Activated CD4-positive, alpha-beta T cell treated with anti-CD3 and anti-CD28 coated beads, Interleukin-2, Interleukin-6, amounts not matched to agents 100 ng/mL and 50 ng/mL, durations not matched to agents 16 hours and 8 hours (primary cell): ENCODE measurements at regions not wholly inside any gene's neighbourhood (a gene's known extent, or its start where the extent isn't known, plus 50 kb on each side); places are given as distances from the start of the nearest gene placed in this dataset.
A peak's percentile ranks its signal among the peaks of the same experiment; 100 is the strongest.

ENCODE experiments used
- DNase-seq: peaks from one replicate; pipeline ENCODE4 v3.0.0-alpha.2; 2020

DNA sequence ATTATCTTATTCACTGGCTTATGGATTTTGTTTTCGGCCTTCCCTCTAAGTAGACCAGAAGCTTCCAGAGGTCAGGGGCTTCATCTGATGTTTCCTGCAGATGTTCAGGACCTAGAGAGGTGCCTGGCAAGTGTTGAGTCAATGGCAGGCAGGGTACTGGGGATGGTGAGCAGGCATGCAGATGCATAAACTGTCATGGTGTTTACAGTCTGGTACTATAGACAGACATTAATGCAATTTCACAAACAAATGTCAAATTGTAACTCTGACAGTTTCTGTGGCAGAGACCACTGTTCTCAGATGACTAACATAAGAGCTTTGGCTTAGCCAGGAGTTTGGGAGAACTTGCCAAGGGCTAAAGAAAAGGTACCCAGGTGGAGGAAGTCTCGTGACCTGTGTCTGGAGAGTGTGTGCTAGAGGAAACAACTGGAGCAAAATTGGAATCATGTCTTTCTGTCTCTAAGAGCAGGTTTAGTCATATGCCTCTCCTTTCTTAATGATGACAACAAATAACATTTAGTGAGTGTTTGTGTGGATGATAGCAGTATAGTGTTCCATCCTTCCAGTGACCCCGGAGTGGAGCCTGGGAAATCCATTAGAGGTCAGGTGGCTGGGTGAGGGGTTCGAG, 53.7 kb upstream of the TRAK1 start:
- DNase-seq = no peak

DNA sequence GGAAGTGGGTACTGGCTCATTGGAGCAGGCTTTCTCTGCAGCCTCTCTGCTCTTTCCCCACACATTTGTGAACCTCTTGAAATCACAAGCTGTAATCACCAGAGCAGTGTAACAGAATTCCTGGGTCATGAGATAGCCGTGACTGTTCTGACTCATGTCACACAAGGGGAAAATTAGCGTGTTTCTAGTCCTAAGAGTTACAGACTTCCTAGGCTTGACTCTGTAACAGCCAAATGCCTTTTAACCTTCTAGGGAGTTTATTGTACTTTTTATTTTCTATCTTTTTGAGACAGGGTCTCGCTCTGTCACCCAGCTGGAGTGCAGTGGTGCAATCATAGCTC, 54.7 kb upstream of the TRAK1 start:
- no peak for DNase-seq

DNA sequence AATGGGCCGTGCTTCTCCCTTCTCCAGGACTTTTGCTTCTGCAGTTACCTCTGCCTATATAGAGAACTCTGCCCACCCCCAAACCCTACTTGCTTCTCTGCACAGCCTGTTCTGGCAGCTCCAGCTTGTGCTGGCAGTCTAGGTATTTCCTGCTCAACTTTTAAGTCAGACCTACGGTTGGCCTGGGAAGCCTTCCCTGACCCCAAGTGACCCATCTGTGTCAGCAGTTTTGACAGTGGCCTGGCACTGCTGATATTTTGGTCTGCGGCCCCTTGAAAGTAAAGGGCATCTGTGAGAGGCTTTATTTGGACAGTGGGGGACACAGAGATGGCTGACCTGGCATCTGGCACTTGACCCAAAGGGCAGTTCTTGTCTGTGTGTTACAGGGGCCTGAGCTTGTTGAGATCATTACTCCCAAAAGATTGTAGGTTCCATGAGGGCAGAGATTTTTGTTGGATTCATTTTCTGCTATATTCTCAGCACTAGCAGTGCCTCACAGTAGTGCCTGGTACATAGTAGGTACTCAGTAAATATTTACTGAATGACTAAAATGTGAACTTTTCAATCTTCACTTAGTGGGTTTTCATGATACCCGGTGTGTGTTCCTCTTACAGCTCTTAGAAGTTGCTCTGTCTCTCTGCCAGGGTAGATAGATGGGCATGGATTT, 55.2 kb upstream of the TRAK1 start:
- no peak for DNase-seq

DNA sequence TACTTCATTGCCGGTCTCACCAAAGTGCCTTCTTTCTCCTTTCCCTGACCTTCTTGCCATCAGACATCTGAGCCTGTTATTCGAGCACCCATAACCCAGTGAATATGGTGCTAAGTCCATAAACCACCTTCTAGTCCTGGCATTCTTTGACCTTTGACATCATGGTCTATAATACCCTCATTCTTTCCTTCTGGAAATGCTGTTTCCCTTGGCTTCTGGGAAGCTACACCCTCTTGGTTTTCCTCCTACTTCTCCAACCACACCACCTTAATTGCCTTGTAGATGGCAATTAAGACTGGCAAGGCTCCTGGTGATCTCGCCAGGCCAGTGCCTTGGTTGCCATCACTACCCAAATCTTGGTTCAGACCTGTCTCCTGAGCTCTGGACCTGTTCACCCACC, 56.1 kb upstream of the TRAK1 start:
- no peak for DNase-seq

DNA sequence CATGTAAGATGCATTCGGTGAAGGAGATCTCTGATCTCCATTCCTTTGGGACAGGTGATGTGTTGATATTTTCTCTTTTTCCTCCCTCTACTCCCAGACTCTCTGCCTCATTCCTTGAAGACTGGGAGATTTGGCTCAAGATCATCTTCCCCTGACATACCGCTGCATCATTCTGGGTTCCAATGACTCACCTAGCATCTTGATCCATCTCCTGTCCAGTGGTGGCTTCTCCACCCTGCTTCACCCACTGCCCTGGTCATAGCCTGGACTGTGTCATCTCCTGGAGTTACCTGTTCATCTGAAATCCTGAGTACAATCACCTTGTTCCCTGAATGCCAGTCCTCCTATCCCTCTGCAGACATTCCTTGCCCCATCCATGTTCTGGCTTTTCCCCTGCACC, 57.4 kb upstream of the TRAK1 start:
- no peak for DNase-seq

DNA sequence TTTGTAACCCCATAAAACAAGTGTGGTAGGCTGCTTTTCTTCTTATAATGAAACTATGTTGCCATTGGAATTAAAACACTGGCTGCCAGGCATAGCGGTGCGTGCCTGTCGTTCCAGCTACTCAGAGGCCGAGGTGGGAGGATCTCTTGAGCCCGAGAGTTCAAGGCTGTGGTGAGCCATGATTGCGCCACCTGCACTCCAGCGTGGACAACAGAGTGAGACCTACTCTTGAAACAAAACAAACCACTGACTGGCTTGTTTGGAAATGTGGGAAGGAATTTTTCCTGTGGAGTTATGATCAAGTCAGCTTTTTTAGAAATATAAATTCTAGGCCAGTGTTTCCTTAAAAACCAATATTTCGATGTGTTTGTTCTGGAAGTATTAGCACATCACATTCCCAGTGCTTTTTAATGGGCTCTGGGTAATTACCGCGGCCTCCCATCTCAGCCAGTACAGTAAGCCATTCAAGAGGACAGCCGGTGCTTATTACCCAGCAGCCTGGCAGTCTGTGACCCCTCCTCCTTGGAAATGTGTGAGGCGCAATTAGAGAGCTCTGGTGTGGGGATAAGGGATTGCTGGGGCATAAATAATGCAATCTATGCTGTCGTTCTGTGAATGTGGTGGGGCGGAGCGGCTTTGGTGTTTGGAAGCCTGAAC, 58.3 kb upstream of the TRAK1 start:
- no peak for DNase-seq

DNA sequence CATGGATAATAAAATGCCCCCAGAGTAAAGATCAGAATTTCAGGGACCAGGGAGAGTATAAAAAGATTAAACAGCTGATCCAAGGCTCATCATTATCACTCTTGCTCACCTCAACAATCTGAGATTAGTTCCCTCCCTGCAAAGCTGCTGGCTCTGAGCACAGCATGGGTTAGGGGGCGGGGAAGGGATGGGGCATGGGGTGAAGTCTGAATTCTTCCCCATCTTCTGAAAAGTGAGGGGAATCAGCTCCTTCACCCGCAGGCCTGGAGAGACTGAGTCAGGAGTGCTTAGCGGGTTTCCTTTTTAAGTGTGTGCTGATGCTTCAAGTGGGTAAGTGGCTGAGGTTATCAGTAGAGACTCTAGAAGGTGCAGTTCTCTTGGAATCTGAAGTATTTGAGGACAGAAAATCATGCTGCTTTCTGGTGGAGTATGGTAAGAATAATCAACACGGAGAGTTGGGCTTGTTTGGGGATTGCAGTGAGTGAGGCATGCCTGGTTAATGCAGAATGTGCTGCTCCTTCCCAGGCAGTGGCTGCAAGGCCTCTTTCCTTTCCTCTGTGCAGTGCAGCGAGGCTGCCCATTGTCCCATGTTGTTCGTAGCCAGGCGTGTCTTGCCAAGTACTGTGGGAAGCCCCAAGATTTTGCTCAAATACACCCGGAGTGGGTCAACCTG, 59.2 kb upstream of the TRAK1 start:
- no peak for DNase-seq

DNA sequence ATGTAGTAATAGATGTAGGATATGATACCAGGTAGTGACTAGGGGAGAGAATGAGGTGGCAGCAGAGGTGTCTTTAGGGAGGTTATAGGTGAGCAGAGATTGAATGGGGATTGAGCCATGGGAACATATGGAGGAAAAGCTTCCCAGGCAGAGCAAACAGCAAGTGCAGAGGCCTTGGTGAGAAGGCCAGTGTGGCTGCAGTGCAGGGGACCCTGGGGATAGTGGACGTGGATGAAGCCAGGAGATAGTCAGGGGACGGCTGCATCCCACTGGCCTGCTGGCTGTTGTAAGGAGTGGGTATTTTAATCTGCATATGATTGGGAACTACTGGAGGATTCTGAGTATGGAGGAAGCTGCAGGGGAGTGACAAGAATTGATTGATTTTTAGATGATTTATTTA, 62.7 kb upstream of the TRAK1 start:
- no peak for DNase-seq

DNA sequence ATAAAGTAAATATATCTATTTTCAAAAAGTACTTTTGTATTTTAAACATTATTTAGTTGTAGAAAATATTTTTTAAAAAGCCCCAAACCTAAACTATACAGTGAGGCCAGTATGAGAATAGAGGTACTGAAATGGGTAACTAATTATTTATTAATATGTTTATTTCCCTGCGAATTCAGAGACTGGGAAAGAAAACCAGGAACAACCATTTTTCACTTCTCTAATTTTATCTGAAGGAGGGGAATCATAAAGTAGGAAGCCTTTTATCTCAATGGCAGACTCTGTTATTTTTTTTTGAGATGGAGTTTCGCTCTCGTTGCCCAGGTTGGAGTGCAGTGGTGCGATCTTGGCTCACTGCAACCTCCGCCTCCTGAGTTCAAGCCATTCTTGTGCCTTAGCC, 63.6 kb upstream of the TRAK1 start:
- no peak for DNase-seq

DNA sequence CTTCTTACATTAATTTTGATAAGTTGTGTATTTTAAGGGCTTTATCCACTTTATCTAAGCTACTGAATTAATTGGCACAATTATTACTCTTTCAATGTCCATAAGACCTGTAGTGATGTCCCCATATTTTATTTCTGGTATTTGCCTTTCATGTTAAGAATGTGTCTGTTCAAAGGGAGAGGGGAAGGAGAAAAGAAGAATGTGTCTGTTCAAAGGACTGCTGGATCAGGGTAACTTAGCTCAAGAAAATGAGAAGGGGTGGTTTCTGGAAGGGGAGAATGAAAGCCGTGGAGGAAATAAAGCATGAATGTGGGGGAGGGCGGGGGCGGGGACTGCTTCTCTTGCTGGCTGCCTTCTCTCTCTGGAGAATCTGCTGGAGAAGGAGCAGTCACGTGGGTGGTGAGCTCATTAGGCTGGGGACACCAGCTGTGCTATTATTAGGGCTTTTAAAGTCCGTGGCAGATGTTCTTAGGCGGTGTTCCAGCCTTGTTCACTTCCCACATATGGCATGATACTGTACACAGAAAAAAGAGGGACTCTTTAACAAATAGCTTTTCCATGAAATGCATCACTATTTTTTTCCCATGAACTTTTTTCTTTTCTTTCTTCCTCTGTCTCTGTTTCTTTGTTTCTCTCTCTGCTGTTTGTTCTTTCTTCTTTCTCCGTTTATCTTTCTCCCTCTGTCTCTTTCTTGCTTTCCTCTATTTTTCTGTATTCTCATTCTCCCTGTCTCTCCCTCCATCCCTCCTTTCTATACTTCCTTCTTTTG, 63.7 kb upstream of the ULK4 start:
- no peak for DNase-seq

DNA sequence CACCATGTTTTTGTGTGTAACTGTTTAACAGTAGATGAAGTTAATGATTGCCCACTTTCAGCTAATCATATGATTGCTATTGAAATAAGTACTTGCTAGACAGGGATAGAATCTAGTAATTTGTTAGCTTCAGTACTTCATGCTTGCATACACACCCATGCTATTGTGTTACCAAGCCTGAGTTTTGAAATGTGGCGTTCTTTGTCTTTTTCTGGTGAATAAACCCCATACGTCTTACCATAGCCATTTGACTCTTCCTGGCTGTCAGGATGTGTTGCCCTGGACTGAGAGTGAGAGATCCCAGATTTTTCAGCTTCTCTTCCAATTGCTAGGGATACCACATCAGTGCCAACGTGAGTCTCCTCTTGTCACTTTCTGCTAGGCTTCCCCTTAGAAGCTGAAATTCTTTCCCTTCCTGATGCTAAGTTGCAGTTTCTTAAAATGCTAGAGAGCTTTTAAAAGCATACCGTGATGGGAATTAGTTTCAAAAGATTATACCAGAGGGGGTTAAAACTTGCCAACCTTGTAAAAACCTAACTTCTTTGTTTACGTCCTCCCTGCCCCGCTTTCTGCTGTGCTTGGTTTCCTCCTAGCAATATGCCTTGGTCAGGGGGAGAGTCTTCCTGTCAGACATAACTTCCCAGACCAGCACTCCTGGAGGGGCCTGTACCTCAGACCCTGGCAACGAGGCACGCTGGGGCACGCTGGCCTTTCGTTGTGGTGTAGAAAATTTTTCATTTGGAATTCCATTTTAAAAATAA, 62.9 kb upstream of the ULK4 start:
- no peak for DNase-seq

DNA sequence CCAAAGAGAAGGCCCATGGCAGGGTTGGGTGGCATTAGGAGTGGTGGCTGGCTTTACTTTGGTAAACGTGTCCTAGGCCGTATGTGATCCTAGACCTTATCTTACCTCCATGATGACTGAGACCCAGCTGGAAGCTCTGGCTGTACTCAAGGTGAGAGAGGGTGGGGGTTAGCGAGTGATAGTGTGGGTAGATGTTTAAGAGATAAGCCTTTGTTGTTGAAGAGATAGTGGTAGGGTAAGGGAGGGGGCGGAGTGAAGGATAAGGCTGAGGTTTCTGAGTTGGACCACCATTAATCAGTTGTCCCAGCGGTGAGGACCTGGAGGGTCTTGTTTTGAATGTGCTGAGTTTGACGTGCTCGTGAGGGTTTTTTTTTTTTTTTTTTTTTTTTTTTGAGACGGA, 61.5 kb upstream of the ULK4 start:
- DNase-seq = peak; percentile 47

DNA sequence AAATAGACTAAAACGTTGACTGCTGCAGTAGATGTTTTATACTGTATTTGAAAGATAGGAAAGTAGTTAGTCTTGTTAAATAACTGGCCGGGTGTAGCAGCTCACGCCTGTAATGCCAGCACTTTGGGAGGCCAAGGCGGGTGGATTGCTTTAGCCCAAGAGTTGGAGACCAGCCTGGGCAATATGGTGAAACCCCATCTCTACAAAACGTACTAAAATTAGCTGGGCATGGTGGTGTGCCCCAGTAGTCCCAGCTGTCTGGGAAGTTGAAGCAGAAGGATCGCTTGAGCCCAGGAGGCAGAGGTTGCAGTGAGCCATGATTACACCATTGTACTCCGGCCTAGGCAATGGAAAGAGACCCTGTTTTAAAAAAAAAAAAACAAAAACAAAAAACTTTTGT, 60.5 kb upstream of the ULK4 start:
- no peak for DNase-seq

DNA sequence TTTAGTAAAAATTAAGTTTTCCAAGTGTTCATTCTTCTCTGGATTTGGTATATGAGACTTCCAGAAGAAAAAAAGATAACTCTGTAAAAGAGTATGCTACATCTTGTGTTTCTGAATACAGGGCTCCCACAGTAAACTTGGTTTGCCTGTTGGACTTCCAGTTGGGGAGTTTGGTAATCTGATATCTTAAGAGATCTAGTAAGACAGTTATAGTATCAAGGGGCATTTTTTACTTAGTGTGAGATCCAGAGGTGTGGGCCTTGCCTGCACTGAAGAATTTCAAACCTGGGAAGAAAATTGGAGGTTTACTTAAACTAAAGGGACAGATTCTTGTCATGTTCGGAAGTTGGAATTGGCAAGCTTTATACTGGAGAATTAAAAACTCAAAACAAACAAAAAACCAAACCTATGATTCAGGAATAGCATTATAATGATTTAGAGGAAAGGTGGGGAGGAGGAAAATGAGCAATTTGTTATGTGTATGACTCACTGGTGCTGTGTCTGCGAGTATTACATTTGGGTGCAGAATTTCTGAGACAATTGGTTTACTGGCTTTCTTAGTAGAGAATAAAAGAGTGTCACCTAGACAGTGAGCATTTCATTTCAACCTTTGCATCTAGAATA, 58.9 kb upstream of the ULK4 start:
- DNase-seq = peak; percentile 31

DNA sequence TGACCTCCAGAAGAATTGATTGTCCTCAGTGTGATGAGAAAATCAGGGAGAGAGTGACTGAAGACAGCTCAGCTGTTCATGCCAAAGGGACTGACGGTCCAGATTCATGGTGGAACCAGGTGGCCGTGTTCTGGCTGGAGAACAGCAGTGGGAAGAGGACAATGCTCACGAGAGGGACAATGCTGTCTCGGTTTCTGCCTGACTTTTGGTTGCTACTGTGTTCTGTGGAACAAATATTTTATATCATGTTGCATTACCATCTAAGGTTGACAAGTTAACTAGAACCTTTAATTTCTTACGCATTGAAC, 58.0 kb upstream of the ULK4 start:
- no peak for DNase-seq

DNA sequence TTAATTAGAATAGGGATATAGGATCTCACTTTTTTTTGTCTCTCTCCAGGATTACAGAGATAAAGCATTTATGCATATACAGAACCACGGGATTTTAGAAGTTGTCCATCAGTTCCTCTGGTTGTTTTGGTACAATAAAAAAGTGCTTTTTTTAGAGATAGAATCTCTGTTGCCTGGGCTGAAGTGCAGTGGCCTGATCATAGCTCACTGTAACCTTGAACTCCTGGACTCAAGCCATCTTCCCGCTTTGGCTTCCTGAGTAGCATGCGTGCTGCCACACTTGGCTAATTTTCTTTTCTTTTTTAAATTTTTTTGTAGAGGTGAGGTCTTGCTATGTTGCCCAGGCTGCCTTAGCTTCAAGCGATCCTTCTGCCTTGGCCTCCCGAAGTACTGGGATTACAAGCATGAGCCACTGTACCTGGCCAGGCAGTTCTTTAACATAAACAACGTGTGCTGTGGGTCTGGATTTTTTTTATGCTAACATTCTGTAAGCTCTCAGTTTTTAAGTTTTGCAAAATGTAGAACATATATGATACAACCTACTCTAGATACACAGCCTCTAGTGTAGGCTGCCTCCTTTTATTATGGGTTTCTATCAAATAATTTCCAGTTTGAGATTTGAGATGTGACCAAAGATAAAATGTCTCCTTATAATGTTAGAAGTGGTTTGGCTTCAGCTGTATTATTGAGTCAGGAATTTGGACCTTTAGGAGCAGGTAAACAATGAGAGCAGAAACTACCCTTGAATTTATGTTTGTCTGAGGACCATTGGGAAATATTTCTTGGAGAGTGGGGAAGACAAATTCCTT, 57.4 kb upstream of the ULK4 start:
- no peak for DNase-seq

DNA sequence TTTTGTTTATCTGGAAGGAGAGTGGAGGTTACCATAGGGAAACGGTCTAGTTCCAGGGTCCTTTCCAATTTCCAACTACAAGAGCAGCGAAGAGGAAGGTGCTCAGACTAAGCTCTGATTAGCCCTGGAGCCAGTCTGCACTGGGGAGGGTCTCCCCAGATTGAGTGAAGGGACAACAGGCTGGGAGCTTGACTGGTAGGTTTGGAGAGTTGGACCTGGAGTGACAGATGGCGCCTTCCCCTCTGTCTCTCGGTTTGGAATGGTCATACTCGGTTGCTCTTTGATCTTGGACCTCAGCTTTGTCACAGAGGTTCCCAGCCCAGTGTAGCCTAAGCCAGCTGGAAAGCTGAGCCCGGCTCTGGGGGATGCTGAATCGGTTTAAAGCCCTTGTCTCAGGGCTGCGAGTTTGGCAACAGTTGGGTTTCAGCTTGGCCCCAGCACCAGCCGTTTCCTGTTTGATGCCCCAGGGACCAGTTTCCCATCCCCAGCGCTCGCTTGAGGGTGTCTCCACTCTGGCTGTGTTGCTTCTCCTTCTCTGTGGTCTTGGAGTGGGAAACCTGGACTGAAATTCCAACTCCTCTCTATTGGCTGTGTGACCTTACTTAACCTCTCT, 53.1 kb upstream of the ULK4 start:
- peak; percentile 30 for DNase-seq

DNA sequence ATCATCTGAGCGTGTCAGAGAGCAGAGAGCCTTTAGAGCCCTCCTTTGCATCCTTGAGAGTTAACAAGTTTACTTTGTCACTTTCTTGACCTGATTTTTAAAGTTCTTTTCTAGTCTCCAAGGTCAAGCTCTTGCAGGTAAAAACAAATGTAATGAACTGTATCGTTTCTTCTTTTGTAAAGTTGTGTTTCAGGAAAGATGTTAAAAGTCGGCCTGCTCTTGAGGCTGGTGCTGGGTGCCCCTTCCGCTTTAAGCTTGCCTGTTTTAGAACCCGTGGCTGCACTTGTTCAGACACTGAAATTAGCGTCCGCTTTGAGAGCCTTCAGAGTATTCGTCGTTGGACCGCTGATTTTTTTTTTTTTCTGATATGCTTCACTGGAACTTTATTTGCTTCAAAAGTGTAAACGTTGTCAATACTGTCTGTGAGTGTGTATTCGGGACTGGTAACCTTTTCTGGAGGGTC, 52.6 kb upstream of the ULK4 start:
- peak; percentile 39 for DNase-seq

DNA sequence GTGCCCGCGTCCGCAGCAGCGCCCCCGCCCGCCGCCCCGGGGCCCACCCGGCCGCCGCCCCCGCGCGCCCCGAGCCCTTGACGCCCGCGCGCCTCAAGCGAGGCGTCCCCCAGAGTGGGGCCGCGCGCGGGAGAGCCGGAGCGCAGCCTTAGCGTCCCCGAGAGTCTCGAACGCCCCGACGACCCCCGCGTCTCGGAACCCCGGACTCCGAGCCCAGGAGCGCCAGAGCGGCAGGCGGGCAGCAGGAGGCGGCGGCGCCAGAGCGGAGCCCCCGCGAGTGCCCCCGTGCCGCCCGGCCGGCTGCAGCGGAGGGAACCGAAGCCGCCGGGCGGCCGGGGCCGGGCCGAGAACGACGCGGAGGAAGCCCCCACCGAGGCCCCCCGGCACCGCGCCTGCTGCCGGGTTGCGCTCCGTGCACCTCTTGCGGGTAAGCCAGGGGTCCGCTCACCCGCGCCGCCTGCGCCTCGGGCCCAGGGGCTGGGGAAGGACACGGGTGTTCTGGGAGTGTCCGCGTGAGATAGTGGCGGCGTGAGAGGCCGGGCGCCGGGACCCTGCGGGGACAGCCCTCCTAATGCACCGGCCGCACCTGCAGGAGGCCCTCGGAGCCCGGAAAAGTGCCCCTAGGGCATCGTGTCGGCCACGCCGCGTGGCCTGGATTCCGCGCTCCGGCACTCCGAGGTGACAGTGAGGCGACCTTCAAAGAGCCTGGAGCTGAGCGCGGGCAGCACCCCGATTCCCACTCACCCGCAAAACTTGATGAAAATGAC, 52.0 kb upstream of the ULK4 start:
- peak; percentile 44 for DNase-seq
